ENCODE measurements at regions not wholly inside any gene's neighbourhood (a gene's known extent, or its start where the extent isn't known, plus 50 kb on each side); places are given as distances from the start of the nearest gene placed in this dataset.

DNA sequence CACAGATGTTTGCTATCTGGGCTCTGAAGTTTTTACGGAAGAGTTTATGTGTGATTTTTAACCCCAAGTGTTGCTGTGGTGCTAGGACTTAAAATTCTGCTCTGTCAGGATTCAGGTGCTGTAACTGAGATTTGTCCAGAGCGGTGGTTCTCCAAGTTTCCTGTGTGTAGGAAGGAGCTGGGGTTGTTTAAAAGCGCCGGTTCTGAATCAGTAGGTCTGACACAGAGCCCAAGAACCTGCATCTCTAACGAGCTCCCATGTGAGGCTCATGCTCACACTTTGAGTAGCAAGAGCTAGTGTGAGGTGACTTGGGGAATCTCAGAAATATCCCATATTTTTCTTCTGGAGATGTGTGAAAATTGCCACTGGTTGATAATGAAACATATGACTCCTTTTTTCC lies 325.5 kb downstream of the SATB1 start:
- Histone ChIP-seq H3K36me3 (ENCODE audit: insufficient read depth in 1 of 2, low read depth in 1 of 2) (no peaks in the 10 kb centered on the region), H3K9me3 (no peaks in the 10 kb centered on the region), H3K27me3 (ENCODE audit: insufficient read depth in 3 of 3, low read length in 2 of 3) (no peaks in the 10 kb centered on the region), H3K27ac (no peak overlapping the region), H3K4me3 (no peak overlapping the region), H3K4me1 (no peaks in the 10 kb centered on the region)
- TF ChIP-seq, protein P1, sequence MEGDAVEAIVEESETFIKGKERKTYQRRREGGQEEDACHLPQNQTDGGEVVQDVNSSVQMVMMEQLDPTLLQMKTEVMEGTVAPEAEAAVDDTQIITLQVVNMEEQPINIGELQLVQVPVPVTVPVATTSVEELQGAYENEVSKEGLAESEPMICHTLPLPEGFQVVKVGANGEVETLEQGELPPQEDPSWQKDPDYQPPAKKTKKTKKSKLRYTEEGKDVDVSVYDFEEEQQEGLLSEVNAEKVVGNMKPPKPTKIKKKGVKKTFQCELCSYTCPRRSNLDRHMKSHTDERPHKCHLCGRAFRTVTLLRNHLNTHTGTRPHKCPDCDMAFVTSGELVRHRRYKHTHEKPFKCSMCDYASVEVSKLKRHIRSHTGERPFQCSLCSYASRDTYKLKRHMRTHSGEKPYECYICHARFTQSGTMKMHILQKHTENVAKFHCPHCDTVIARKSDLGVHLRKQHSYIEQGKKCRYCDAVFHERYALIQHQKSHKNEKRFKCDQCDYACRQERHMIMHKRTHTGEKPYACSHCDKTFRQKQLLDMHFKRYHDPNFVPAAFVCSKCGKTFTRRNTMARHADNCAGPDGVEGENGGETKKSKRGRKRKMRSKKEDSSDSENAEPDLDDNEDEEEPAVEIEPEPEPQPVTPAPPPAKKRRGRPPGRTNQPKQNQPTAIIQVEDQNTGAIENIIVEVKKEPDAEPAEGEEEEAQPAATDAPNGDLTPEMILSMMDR (IDR thresholded peaks at IDR 0.05), result no peak
- 63 to 67% (median 66%) methylated on average over 5 of the region's 5 CpGs for WGBS, 3 donors
- intact Hi-C loops (cut with DNase I), result no loop called here
- ATAC-seq (no peak), DNase-seq (no peak)

DNA sequence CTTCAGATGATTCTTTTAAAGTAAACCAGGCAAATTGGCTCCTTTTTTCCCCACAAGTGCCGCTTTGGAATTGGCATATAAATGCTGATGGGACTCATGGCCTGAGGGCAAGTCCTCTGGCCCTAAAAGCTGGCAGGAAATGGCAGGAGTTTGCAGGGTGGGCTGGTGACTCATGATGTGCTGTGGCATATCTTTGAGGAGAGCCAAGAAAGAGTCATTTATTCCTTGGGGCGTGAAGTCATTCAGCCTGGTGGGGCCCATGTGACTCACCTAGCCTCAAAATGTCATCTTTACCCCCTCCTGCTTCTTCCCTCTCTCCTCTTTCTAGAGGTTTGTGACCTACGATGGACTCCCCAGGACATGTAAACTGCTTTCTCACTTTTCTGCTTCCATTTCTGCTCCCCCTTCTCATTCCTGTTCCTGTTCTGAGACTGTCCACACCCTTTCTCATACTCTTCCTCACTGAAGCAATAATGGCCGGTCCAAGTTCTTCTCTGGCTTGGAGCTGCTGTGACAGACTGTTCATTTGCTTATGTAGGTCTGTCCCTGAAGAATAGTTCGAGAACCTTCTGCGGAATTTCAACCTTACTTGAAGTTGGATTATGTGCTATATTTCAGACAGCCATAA lies 326.1 kb downstream of the SATB1 start:
- 43 to 56% (median 45%) methylated on average over 6 of the region's 6 CpGs for WGBS, 3 donors
- H3K4me1 ChIP-seq, result no peaks in the 10 kb centered on the region
- TF ChIP-seq, protein P1 (IDR thresholded peaks at IDR 0.05), result no peak
- H3K27me3 ChIP-seq (ENCODE audit: insufficient read depth in 3 of 3, low read length in 2 of 3), result no peaks in the 10 kb centered on the region
- ATAC-seq (no peak), DNase-seq (no peak)
- no peaks in the 10 kb centered on the region for H3K36me3 ChIP-seq (ENCODE audit: insufficient read depth in 1 of 2, low read depth in 1 of 2)
- H3K27ac ChIP-seq, result no peak overlapping the region
- intact Hi-C loops (cut with DNase I), result no loop called here
- no peak overlapping the region for H3K4me3 ChIP-seq
- no peaks in the 10 kb centered on the region for H3K9me3 ChIP-seq

DNA sequence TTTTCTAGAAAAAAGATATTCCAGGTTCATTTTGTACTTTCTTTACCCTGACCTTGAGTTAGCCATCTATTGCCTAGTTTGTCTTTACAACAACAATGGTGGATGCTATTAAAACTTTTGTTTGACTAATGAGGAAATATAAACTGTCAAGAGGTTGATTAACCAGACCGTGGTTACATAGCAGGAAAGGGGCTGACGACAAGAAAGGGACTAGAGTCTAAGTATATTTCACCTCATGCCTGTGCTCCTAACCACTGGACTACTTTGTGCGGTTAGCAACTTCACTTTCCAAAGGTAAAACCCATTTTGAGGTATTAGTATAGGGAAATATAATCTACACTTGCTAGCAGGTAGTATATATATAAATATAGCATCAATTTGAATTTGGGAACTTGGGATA lies 327.1 kb downstream of the SATB1 start:
- TF ChIP-seq, protein P1 (IDR thresholded peaks at IDR 0.05), result no peak
- Histone ChIP-seq H3K9me3 (no peaks in the 10 kb centered on the region), H3K36me3 (ENCODE audit: insufficient read depth in 1 of 2, low read depth in 1 of 2) (no peaks in the 10 kb centered on the region), H3K27ac (no peak overlapping the region), H3K4me3 (no peak overlapping the region), H3K27me3 (ENCODE audit: insufficient read depth in 3 of 3, low read length in 2 of 3) (no peaks in the 10 kb centered on the region), H3K4me1 (no peaks in the 10 kb centered on the region)
- 89 to 90% (median 90%) methylated on average over 3 of the region's 3 CpGs for WGBS, 3 donors
- intact Hi-C loops (cut with DNase I), result no loop called here
- ATAC-seq (no peak), DNase-seq (no peak)

DNA sequence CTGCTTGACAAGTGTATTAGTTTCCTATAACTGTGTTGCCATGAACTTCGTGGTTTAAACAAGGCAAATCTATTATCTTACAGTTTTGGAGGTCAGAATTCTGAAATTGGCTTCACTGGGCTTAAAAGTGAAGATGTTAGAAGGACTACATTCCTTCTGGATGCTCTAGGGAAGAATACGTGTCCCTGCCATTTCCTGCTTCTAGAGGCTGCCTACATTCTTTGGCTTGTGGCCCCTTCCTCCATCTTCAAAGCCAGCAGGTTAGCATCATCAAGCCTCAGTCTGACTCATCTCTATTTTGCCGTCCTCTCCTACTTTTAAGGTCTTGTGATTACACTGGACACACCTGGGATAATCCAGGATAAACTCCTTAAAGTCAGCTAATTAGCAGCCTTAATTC lies 327.7 kb downstream of the SATB1 start:
- Histone ChIP-seq H3K4me1 (no peaks in the 10 kb centered on the region), H3K9me3 (no peaks in the 10 kb centered on the region), H3K27me3 (ENCODE audit: insufficient read depth in 3 of 3, low read length in 2 of 3) (no peaks in the 10 kb centered on the region), H3K4me3 (no peak overlapping the region), H3K36me3 (ENCODE audit: insufficient read depth in 1 of 2, low read depth in 1 of 2) (no peaks in the 10 kb centered on the region), H3K27ac (no peak overlapping the region)
- TF ChIP-seq, protein P1 (IDR thresholded peaks at IDR 0.05), result no peak
- 76 to 83% (median 80%) methylated on average over 3 of the region's 3 CpGs for WGBS, 3 donors
- DNase-seq, result no peak
- no peak for ATAC-seq
- intact Hi-C loops (cut with DNase I), result no loop called here

DNA sequence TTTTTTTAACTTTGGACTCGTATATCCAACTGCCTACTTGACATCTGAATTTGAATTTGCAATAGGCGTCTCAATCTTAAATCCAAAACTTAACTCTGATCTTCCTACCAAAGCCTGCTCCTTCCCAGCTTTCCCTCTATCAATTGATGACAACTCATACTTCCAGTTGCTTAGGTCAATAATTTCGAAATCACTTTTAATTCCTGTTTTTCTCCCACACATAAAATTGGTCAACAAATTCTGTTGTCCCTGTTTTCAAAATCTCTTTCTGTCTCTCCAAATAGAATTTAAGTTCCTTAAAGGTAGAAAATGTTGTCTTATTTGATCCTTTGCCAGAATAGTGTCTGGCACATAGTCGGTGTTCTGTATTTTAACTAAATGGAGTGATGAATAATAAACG lies 332.4 kb downstream of the SATB1 start:
- intact Hi-C loops (cut with DNase I), result no loop called here
- no peak overlapping the region for H3K4me3 ChIP-seq
- H3K4me1 ChIP-seq, result no peaks in the 10 kb centered on the region
- no peaks in the 10 kb centered on the region for H3K36me3 ChIP-seq (ENCODE audit: insufficient read depth in 1 of 2, low read depth in 1 of 2)
- 75 to 86% (median 77%) methylated on average over 5 of the region's 5 CpGs for WGBS, 3 donors
- no peak for DNase-seq
- TF ChIP-seq, protein P1 (IDR thresholded peaks at IDR 0.05), result no peak
- no peaks in the 10 kb centered on the region for H3K27me3 ChIP-seq (ENCODE audit: insufficient read depth in 3 of 3, low read length in 2 of 3)
- H3K27ac ChIP-seq, result no peak overlapping the region
- H3K9me3 ChIP-seq, result no peaks in the 10 kb centered on the region
- ATAC-seq, result no peak
